Putamen (tissue), 1 donor: ENCODE measurements at regions not wholly inside any gene's neighbourhood (a gene's known extent, or its start where the extent isn't known, plus 50 kb on each side); places are given as distances from the start of the nearest gene placed in this dataset.

Source experiments
- DNase-seq: peaks from one replicate; pipeline ENCODE4 v3.0.0-alpha.2; 2016; ENCODE audit warnings: low spot score

DNA sequence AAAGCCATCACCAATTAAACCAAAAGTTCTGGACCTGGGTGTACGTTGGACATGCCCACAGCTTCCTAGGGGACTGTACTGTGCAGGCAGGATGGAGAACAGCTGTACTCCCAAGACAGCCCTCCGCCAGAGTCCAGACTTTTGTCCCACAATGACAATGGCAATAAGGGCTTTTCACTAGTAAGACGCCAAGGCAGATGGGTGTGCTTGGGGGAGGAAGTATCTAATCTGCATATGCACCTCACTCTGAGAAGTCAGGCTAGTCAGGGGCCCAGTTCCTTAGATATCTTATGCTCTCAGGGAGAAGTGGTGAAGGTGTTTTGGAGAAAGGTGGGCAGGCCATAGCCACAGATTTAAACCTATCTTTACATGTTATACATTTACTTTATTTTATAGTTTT lies 85.1 kb upstream of the USP47 start:
- DNase-seq: no peak

DNA sequence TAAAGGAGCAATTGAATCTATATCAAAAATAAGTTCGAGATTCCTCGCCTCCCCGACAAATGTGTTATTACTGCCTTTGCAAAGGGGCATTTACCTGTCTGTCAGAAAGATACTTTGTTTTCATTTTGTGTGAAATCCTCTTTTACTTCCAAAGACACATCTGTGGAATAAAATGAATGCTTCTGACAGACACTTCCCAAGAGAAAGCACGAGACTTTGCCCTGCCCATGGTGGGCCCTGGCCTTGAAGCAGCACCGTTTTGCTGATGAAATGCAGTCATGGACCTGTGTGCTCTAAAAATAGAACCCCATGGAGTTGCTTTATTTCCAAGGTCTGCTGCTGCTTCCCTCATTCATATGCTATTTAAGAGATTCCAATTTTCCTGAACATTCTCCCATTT lies 85.9 kb upstream of the USP47 start:
- DNase-seq: no peak

DNA sequence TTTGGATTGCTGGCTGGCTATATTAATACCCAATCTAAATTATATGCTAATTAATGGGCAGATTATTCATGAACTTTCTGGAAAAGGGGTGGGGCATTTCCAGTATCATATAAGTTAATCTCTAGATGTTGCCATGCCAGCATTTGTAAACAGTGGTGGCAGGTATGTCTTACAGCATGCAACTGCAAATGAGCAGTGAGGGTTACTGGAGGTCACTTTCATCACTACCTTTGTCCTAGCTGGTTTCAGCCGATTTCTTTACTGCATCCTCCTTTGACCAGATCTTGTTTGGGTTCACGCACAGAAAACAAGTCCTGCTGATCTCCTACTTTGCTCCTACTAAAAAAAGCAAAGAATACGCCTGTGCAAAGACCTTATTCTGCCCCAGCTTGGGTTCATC lies 89.1 kb upstream of the USP47 start:
- DNase-seq: no peak

- DNase-seq: no peak
These were observed 91.5 kb upstream of the USP47 start for GRCh38 chr11:11750017-11750878.

DNA sequence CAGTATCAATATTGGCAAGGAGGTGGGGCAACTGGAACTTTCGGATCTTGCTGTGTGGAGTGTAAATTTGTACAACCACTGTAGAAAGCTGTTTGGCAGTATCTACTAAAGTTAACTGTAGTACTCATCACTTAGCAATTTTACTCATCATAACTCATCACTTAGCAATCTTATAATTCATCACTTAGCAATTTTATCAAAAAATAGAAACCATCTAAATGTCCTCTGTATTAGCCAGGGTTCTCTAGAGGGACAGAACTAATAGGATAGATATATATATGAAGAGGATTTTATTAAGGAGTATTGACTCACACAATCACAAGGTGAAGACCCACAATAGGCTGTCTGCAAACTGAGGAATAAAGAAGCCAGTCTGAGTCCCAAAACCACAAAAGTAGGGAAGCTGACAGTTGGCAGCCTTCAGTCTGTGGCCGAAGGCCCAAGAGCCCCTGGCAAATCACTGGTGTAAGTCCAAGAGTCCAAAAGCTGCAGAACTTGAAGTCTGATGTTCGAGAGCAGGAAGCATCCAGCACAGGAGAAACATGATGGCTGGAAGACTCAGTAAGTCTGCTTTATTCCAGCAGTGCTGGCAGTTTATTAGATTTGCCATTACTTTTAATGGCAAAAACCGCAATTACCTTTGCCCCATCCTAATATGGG lies 92.9 kb upstream of the USP47 start:
- no peak for DNase-seq

- DNase-seq: no peak
These were observed 94.2 kb upstream of the USP47 start for GRCh38 chr11:11747570-11747969.

GRCh38 chr11:11746449-11746848 lies 95.3 kb upstream of the USP47 start:
- no peak for DNase-seq

DNA sequence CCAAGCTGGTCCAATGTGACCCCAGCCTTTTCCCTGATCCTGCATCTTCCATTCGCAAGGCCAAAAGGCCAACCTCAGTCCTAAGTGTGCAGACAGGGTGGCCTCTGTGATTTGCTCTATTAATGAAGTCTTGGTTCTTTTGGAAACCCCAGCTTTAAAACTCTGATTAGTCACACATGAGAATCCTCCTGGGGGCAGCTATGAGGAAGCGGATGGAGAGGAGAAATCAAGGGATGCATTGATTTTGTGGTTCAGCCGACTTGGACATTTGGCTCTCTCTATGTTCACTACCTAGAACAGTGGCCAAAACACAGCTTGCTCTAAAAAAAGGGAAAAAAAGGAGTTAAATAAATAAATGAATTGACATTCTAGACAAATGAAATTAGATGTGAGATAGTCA lies 98.6 kb upstream of the USP47 start:
- DNase-seq: no peak

DNA sequence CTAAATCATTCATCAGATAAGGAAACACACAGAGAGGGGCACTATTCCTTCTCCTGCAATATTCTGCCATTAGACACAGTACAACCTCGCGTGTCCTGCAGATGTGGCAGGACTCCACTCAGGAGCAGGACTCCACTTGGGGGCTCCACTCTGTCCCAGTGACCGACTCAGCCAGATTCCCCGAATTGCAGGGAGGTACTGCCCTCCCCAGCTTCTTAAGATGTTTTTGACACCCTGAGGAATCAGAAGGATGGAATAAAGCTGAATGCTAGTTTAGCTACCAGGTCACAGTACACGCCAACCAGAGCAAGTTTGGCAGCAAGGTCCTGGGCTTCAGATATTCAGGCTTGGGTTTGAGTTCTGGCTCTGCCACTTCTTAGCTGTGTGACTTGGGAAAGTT lies 99.3 kb upstream of the USP47 start:
- no peak for DNase-seq

GRCh38 chr11:11740836-11741235 lies 100.9 kb upstream of the USP47 start:
- DNase-seq: no peak

DNA sequence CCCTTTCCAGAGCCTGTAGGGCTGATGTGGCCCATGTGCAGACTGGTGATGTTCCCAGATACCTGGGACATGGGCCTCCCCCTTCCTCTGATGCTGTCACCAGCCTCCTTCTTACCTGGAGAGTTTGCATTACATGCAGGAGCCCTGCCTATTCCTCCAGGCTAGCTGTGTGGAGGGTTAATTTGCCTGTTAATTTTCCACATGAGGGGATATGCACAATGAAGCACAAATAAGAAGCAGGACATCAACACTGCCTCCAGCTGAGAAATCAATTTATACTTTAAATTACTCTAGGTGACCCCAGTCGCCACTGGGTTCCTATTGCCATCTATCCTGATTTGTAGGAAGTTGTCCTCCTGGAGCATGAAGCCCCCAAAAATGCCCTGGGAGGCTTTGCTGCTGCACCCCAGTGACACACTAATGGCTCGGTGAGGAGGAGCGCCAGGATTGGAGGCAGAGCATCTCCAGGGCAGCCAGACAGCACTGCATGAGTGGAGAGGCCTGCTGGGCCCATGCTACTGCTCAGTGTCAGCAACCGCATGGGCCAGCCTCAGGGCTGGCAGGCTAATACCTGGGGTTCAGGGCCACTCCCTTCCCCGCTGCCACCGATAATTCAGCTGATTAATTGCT lies 101.6 kb upstream of the USP47 start:
- no peak for DNase-seq

DNA sequence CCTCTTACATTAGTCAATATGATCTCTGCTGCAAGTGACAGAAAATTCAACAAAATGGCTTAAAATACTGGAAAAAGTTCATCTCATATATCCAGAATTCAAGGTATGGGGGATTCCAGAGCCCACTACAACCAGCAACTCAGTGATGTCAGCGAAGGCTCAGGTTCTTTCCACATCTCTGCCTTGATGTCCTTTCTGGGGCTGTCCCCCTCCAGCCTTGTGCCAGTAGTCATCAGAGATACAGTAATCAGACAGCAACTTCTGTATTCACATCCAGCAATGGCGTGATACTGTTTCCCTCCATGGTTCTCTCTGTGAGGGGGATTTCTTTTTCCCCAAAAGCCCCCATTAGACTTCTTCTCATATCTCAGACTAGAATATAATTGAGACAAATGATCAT lies 103.4 kb upstream of the USP47 start:
- no peak for DNase-seq

DNA sequence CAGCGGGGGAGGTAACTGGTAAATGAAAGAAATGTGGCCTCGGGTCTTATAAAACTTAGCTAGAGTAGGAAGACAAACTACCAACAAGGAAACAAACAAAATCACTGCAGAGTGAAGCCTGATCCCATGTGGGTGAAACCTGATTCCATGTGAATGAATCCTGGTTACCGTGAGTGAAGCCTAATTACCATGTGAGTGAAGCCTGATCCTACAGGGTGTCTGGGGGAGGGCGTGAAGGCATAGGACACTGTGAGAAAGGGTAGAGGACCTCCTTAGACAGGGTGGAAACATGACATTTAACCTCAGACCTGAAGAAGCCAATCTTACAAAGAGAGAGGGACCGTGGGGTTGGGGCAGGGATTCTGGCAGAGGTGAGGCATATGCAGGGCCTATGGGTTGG lies 106.2 kb upstream of the USP47 start:
- DNase-seq: no peak

DNA sequence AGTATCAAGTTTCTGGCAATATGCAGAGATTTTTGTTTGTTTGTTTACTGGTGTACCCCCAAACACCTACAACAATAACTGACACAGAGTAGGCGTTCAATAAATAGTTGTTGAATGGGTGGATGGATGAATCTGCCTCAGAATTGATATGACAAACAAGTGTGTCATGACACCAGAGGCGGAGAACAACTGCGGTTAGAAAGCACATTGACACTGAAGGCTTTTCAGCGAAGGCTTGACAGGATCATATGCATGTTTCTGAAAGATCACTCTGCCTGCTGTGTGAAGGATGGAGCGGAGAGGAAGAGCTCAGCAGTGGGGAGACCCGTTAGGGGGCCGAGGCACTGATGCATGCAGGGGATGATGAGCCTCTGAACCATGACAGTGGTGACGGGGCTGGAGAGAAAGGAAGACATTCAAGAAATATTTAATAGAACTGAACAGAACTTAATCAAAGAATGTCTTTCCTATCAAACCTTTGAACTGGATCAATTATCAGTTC lies 108.5 kb upstream of the USP47 start:
- no peak for DNase-seq

GRCh38 chr11:11732116-11732515 lies 109.7 kb upstream of the USP47 start:
- DNase-seq: no peak

DNA sequence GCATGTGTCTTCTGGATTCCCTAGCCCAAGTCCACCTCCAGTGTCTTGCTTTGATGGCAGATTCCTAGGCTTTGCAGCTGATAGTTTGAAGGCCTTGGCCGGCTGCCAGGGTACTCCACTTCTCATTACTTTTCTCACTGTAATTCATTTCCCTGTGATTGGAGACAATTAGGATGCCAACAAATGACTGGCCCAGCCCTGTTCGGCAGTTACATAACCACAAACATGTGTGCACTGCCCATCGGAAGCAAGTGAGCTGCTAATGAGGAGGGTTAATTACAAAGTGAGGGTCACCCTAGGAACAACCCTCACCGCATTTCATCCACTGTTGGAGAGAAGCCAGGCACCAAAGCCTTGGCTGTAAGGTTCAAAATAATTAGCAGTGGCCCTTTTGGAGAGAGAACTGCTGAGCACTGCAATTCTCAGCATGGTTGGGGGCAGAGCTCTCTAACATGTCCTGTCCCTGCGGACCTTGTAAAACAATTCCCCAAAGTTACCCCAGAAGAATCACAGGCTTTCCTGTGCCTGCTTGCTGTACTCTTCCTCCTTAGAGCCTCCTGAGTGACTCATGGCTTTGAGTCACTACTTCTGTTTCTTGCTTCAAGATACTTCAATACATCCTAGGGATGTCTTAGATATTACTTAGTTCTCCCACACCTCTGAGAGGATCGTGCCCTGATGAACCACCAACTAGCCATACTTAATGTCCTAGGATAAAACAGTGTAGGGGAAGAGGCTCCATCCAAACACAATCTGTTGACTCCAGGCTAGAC lies 109.7 kb upstream of the GALNT18 start:
- no peak for DNase-seq

DNA sequence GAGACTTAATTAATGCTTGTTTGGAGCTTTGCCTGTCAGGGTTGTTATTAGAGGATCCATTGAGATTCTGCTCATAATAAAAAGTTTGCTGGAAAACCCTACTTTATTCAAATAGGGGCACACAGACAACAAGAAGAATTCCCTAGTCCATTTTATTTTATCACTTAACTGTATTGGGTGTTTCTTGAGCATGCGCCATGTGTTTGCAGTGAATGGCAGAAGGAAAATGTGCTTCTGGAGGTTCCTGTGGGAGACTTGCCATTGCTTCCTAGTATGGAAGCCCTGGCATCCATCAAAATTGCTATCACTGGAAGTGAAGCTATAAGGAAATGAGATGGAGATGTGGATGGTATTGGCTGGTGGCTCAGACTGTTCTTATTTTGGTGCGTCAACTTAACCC lies 106.6 kb upstream of the GALNT18 start:
- no peak for DNase-seq

- DNase-seq: no peak
These were observed 103.6 kb upstream of the GALNT18 start for GRCh38 chr11:11725438-11725837.

- DNase-seq: no peak
These were observed 103.2 kb upstream of the GALNT18 start for GRCh38 chr11:11724994-11725393.

- DNase-seq: no peak
These were observed 101.1 kb upstream of the GALNT18 start for GRCh38 chr11:11722861-11723260.

DNA sequence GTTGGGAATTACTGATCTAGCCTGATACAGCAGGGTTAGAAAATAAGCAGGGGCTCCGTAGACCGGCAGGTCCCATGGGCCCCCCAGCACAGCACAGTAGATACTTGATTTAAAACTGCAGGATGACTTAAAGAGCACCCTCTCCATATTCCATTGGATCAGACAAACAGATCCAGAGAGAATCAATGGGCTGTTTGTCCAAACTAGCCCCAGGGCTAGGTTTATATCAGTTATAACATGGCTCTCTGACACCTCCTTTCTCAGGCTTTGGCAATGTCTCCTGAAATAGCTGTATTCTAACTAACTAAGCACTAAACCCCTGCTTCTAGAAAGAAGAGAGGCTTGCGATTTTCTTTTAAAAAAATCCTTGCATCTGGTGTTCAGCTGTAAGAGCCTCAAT lies 100.4 kb upstream of the GALNT18 start:
- no peak for DNase-seq

DNA sequence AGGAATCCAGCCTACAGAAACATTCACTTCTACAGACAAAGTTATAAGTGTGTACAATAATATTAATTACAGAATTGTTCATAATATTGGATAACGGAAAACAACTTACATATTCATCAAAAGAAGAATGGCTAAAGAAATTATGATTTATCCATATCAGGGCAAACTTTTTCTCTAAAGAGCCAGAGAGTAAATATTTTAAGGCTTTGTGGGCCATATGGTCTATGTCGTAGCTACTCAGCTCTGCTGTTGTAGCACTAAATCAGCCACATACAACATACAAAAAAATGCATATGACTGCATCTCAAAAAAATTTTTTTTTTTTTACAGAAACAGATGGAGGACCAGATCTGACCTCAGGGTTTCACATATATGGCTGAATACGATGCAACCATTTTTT lies 96.7 kb upstream of the GALNT18 start:
- DNase-seq: no peak
